GM19467 (cell line): ENCODE measurements at regions not wholly inside any gene's neighbourhood (a gene's known extent, or its start where the extent isn't known, plus 50 kb on each side); places are given as distances from the start of the nearest gene placed in this dataset.
"Not testable (repeated sequence)": the region's sequence is repeated elsewhere in the genome, so short reads cannot be mapped to it uniquely, and the experiment has no call there.

ENCODE experiments used
- ATAC-seq: cut with Tn5 transposase; IDR thresholded peaks from one replicate; pipeline ENCODE4 v1.9.1; 2021; ENCODE audit warnings: mild to moderate bottlenecking, moderate library complexity; ENCODE audit not compliant: unreplicated experiment

- ATAC-seq = no peak
Measured at GRCh38 chr9:74066605-74067004, 430.5 kb upstream of the RORB start.

- no peak for ATAC-seq
Measured at GRCh38 chr9:74071502-74071901, 425.6 kb upstream of the RORB start.

GRCh38 chr9:74073897-74074296 is 423.2 kb upstream of the RORB start:
- no peak for ATAC-seq

GRCh38 chr9:74078647-74079046 is 418.5 kb upstream of the RORB start:
- no peak for ATAC-seq

- ATAC-seq = not testable (repeated sequence)
Measured at GRCh38 chr9:74080652-74081051, 416.5 kb upstream of the RORB start.

- ATAC-seq = no peak
Measured at GRCh38 chr9:74083681-74084433, 413.3 kb upstream of the RORB start.

- not testable (repeated sequence) for ATAC-seq
Measured at GRCh38 chr9:74085384-74086037, 411.6 kb upstream of the RORB start.

GRCh38 chr9:74090921-74091320 is 406.2 kb upstream of the RORB start:
- not testable (repeated sequence) for ATAC-seq

- ATAC-seq = no peak
Measured at GRCh38 chr9:74092491-74092834, 404.7 kb upstream of the RORB start.

- not testable (repeated sequence) for ATAC-seq
Measured at GRCh38 chr9:74094037-74094436, 403.1 kb upstream of the RORB start.

GRCh38 chr9:74094766-74095165 is 402.4 kb upstream of the RORB start:
- no peak for ATAC-seq

GRCh38 chr9:74095925-74096324 is 401.2 kb upstream of the RORB start:
- no peak for ATAC-seq

GRCh38 chr9:74096420-74096819 is 400.7 kb upstream of the RORB start:
- no peak for ATAC-seq

- no peak for ATAC-seq
Measured at GRCh38 chr9:74100042-74100441, 397.1 kb upstream of the RORB start.

- not testable (repeated sequence) for ATAC-seq
Measured at GRCh38 chr9:74102148-74102547, 395.0 kb upstream of the RORB start.

GRCh38 chr9:74102702-74103101 is 394.4 kb upstream of the RORB start:
- ATAC-seq = no peak

GRCh38 chr9:74107692-74108091 is 389.4 kb upstream of the RORB start:
- ATAC-seq = no peak

GRCh38 chr9:74115976-74116375 is 381.2 kb upstream of the RORB start:
- ATAC-seq = no peak

GRCh38 chr9:74117151-74117550 is 380.0 kb upstream of the RORB start:
- ATAC-seq = no peak

- ATAC-seq = no peak
Measured at GRCh38 chr9:74117731-74118130, 379.4 kb upstream of the RORB start.

- no peak for ATAC-seq
Measured at GRCh38 chr9:74120061-74120460, 377.1 kb upstream of the RORB start.

GRCh38 chr9:74120470-74120869 is 376.7 kb upstream of the RORB start:
- no peak for ATAC-seq

- no peak for ATAC-seq
Measured at GRCh38 chr9:74122216-74122615, 374.9 kb upstream of the RORB start.
